ENCODE measurements at regions not wholly inside any gene's neighbourhood (a gene's known extent, or its start where the extent isn't known, plus 50 kb on each side); places are given as distances from the start of the nearest gene placed in this dataset.

DNA sequence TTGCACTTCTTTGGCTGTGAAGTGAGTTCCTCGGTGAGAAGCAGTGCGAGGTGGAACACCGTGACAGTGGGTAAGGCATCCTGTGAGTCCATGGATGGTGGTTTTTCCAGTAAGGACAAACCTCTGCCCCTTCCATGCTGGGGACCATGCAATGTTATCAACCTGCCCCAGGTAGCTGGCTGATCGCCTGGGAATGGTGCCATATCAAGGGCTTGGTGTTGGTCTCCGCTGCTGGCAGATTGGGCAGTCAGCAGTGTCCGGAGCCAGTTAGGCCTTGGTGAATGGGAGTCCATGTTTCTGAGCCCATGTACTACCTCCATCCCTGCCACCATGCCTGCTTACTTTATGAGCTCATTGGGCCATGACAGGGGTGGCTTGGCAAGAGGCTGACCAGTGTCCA is 114.7 kb upstream of the C14orf180 start:
- TF ChIP-seq, protein P1, sequence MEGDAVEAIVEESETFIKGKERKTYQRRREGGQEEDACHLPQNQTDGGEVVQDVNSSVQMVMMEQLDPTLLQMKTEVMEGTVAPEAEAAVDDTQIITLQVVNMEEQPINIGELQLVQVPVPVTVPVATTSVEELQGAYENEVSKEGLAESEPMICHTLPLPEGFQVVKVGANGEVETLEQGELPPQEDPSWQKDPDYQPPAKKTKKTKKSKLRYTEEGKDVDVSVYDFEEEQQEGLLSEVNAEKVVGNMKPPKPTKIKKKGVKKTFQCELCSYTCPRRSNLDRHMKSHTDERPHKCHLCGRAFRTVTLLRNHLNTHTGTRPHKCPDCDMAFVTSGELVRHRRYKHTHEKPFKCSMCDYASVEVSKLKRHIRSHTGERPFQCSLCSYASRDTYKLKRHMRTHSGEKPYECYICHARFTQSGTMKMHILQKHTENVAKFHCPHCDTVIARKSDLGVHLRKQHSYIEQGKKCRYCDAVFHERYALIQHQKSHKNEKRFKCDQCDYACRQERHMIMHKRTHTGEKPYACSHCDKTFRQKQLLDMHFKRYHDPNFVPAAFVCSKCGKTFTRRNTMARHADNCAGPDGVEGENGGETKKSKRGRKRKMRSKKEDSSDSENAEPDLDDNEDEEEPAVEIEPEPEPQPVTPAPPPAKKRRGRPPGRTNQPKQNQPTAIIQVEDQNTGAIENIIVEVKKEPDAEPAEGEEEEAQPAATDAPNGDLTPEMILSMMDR (IDR thresholded peaks at IDR 0.05; ENCODE audit: borderline replicate concordance, insufficient read depth, low read depth, low read length) = no peak

GRCh38 chr14:104465482-104466390 is 113.8 kb upstream of the C14orf180 start:
- no peak overlapping the region for H3K4me3 ChIP-seq (ENCODE audit: low read depth, low read length)
- TF ChIP-seq, protein P1 (IDR thresholded peaks at IDR 0.05; ENCODE audit: borderline replicate concordance, insufficient read depth, low read depth, low read length) = no peak

More for the DNA sequence above, 114.7 kb upstream of the C14orf180 start:
- no peak overlapping the region for H3K4me3 ChIP-seq (ENCODE audit: low read depth, low read length)

DNA sequence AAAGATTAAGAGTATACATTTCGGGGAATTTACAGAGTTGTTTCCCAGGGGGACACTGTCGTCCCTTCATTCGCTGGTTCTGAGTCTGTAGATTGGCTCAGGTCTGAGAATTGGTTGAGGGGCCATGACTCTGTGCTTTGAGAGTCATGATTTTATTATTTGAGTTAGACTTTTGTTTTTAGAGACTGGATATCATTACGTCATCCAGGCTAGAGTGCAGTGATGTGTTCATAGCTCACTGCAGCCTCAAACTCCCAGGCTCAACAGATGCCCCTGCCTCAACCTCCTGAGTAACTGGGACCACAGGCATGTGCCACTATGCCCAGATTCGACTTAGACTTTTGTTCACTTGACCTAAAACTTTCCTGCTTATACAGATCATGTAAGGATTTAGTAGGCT is 112.3 kb upstream of the C14orf180 start:
- H3K4me3 ChIP-seq (ENCODE audit: low read depth, low read length) = no peak overlapping the region
- TF ChIP-seq, protein P1 (IDR thresholded peaks at IDR 0.05; ENCODE audit: borderline replicate concordance, insufficient read depth, low read depth, low read length) = no peak

DNA sequence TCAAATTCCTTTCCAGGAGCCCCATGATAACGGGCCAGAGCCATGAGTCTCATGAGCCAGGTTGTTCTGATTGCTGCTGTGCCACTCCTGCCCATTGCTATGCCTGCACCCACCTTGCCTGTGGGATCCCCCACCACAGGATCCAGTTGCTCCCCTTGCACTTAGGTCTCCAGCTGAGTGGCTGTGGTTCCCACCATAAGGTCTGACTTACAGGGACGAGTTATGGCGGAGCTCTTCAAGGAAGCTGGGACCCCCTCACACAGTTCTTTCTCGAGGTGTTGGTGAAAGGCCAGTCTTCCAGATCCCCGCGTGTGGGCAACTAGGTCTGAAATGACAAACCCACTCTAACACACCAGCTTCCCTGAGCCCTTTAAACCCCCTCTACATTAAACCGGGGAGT is 111.9 kb upstream of the C14orf180 start:
- TF ChIP-seq, protein P1 (IDR thresholded peaks at IDR 0.05; ENCODE audit: borderline replicate concordance, insufficient read depth, low read depth, low read length) = no peak
- H3K4me3 ChIP-seq (ENCODE audit: low read depth, low read length) = no peak overlapping the region

DNA sequence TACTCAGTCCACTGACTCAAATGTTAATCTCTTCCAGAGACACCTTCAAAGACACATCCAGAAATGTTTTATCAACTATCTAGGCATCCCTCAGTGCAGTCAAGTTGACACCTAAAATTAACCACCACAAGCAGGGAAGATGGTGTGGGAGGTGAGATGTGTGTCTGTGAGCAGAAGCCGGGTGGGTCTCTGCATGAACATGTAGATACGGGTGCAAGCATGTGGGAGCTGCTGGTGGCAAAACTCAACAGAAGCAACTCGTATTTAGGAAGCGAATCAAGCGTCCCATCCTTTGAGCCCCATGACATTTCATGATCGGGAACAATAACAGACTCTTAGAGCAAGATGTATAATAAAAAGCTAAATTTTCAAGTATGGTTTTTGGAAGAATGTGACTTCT is 110.0 kb upstream of the C14orf180 start:
- TF ChIP-seq, protein P1 (IDR thresholded peaks at IDR 0.05; ENCODE audit: borderline replicate concordance, insufficient read depth, low read depth, low read length) = no peak
- H3K4me3 ChIP-seq (ENCODE audit: low read depth, low read length) = no peak overlapping the region

- no peak overlapping the region for H3K4me3 ChIP-seq (ENCODE audit: low read depth, low read length)
- TF ChIP-seq, protein P1 (IDR thresholded peaks at IDR 0.05; ENCODE audit: borderline replicate concordance, insufficient read depth, low read depth, low read length) = no peak
Measured at GRCh38 chr14:104470588-104470987, 109.0 kb upstream of the C14orf180 start.

GRCh38 chr14:104471114-104471513 is 108.5 kb upstream of the C14orf180 start:
- H3K4me3 ChIP-seq (ENCODE audit: low read depth, low read length) = no peak overlapping the region
- TF ChIP-seq, protein P1 (IDR thresholded peaks at IDR 0.05; ENCODE audit: borderline replicate concordance, insufficient read depth, low read depth, low read length) = no peak

Data from GM12875 (cell line).